ENCODE measurements at regions not wholly inside any gene's neighbourhood (a gene's known extent, or its start where the extent isn't known, plus 50 kb on each side); places are given as distances from the start of the nearest gene placed in this dataset.

DNA sequence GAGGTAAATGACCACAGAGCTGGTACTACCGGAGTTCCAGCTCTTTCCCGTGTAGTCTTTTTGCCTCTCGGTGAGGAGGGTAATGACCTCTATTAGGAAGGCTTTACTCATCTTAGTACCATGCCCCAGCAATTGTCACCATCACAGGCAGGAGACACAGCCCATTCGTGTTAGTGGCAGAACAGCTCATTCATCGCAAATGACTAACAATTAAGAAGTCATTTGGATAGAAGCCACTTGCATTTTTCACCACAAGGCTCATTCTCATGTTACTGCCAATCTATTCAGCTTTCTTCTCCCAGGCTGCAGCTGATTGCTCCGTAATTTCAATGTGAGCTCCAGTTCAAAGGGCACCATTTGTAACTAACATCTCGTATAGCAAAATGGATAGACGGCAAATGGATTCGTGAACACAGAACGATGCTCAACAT lies 718.8 kb upstream of the TMEM132C start (continued):
- TF ChIP-seq GABPB1 (CRISPR knock-in tag; IDR thresholded peaks at IDR 0.05), result no peak

DNA sequence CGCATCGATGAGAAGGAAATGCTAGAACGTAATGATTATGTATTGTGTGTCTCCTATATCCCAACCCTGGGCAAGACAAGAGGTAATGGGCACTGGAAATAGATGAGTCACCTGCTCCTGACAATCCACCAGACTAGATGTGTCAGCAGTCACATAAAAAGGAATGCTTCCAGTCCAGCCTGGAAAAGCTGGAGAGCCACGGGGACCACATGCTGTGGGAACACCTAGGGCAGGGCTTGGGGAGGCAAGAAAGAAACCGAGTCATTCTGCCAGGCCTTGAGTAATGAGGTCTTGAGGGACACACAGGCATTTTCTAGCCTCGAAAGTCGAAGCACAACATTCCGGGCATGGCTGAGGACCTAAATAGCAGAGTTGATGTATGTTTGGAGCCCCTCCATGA lies 716.7 kb upstream of the TMEM132C start:
- H3K36me3 Mint-ChIP-seq, result peaks cover 17% of the 10 kb centered on the region
- H3K4me1 Mint-ChIP-seq, result peaks cover 10% of the 10 kb centered on the region
- CTCF ChIA-PET, result no interaction called here
- H3K4me3 Mint-ChIP-seq, result no peak overlapping the region
- peaks cover 38% of the 10 kb centered on the region for H3K9me3 Mint-ChIP-seq
- POLR2A ChIA-PET, result no interaction called here
- ATAC-seq (no peak), DNase-seq (ENCODE audit: low spot score) (no peak)
- no peak overlapping the region for H3K27ac Mint-ChIP-seq
- H3K27me3 Mint-ChIP-seq (ENCODE audit: low read depth), result peaks cover 5% of the 10 kb centered on the region
- TF ChIP-seq NR3C1 (CRISPR knock-in tag; conservative IDR thresholded peaks at IDR 0.05; ENCODE audit: low read depth), result no peak
- TF ChIP-seq TEAD4 (CRISPR knock-in tag; IDR thresholded peaks at IDR 0.05), result no peak
- TF ChIP-seq, protein P1, sequence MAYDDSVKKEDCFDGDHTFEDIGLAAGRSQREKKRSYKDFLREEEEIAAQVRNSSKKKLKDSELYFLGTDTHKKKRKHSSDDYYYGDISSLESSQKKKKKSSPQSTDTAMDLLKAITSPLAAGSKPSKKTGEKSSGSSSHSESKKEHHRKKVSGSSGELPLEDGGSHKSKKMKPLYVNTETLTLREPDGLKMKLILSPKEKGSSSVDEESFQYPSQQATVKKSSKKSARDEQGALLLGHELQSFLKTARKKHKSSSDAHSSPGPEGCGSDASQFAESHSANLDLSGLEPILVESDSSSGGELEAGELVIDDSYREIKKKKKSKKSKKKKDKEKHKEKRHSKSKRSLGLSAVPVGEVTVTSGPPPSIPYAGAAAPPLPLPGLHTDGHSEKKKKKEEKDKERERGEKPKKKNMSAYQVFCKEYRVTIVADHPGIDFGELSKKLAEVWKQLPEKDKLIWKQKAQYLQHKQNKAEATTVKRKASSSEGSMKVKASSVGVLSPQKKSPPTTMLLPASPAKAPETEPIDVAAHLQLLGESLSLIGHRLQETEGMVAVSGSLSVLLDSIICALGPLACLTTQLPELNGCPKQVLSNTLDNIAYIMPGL (CRISPR knock-in tag; IDR thresholded peaks at IDR 0.05), result no peak
- no peak for TF ChIP-seq GABPB1 (CRISPR knock-in tag; IDR thresholded peaks at IDR 0.05)
- TF ChIP-seq, protein P2, sequence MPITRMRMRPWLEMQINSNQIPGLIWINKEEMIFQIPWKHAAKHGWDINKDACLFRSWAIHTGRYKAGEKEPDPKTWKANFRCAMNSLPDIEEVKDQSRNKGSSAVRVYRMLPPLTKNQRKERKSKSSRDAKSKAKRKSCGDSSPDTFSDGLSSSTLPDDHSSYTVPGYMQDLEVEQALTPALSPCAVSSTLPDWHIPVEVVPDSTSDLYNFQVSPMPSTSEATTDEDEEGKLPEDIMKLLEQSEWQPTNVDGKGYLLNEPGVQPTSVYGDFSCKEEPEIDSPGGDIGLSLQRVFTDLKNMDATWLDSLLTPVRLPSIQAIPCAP (CRISPR knock-in tag; IDR thresholded peaks at IDR 0.05), result no peak
- TF ChIP-seq NR2C2 (CRISPR knock-in tag; IDR thresholded peaks at IDR 0.05), result no peak
- TF ChIP-seq, protein P3, sequence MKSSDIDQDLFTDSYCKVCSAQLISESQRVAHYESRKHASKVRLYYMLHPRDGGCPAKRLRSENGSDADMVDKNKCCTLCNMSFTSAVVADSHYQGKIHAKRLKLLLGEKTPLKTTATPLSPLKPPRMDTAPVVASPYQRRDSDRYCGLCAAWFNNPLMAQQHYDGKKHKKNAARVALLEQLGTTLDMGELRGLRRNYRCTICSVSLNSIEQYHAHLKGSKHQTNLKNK (CRISPR knock-in tag; IDR thresholded peaks at IDR 0.05), result no peak
- no peak for TF ChIP-seq ZNF232 (CRISPR knock-in tag; IDR thresholded peaks at IDR 0.05)
- no peak for TF ChIP-seq IRF2 (CRISPR knock-in tag; IDR thresholded peaks at IDR 0.05; ENCODE audit: borderline replicate concordance, low read depth)
- TF ChIP-seq, protein P4, sequence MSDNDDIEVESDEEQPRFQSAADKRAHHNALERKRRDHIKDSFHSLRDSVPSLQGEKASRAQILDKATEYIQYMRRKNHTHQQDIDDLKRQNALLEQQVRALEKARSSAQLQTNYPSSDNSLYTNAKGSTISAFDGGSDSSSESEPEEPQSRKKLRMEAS (CRISPR knock-in tag; IDR thresholded peaks at IDR 0.05), result no peak
- TF ChIP-seq, protein P5, sequence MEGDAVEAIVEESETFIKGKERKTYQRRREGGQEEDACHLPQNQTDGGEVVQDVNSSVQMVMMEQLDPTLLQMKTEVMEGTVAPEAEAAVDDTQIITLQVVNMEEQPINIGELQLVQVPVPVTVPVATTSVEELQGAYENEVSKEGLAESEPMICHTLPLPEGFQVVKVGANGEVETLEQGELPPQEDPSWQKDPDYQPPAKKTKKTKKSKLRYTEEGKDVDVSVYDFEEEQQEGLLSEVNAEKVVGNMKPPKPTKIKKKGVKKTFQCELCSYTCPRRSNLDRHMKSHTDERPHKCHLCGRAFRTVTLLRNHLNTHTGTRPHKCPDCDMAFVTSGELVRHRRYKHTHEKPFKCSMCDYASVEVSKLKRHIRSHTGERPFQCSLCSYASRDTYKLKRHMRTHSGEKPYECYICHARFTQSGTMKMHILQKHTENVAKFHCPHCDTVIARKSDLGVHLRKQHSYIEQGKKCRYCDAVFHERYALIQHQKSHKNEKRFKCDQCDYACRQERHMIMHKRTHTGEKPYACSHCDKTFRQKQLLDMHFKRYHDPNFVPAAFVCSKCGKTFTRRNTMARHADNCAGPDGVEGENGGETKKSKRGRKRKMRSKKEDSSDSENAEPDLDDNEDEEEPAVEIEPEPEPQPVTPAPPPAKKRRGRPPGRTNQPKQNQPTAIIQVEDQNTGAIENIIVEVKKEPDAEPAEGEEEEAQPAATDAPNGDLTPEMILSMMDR (IDR thresholded peaks at IDR 0.05), result no peak
- TF ChIP-seq TEAD1 (CRISPR knock-in tag; IDR thresholded peaks at IDR 0.05), result no peak
- TF ChIP-seq, protein P6, sequence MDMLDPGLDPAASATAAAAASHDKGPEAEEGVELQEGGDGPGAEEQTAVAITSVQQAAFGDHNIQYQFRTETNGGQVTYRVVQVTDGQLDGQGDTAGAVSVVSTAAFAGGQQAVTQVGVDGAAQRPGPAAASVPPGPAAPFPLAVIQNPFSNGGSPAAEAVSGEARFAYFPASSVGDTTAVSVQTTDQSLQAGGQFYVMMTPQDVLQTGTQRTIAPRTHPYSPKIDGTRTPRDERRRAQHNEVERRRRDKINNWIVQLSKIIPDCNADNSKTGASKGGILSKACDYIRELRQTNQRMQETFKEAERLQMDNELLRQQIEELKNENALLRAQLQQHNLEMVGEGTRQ (CRISPR knock-in tag; IDR thresholded peaks at IDR 0.05), result no peak
- no peak for TF ChIP-seq FOXK1 (CRISPR knock-in tag; IDR thresholded peaks at IDR 0.05)
- TF ChIP-seq, protein P7, sequence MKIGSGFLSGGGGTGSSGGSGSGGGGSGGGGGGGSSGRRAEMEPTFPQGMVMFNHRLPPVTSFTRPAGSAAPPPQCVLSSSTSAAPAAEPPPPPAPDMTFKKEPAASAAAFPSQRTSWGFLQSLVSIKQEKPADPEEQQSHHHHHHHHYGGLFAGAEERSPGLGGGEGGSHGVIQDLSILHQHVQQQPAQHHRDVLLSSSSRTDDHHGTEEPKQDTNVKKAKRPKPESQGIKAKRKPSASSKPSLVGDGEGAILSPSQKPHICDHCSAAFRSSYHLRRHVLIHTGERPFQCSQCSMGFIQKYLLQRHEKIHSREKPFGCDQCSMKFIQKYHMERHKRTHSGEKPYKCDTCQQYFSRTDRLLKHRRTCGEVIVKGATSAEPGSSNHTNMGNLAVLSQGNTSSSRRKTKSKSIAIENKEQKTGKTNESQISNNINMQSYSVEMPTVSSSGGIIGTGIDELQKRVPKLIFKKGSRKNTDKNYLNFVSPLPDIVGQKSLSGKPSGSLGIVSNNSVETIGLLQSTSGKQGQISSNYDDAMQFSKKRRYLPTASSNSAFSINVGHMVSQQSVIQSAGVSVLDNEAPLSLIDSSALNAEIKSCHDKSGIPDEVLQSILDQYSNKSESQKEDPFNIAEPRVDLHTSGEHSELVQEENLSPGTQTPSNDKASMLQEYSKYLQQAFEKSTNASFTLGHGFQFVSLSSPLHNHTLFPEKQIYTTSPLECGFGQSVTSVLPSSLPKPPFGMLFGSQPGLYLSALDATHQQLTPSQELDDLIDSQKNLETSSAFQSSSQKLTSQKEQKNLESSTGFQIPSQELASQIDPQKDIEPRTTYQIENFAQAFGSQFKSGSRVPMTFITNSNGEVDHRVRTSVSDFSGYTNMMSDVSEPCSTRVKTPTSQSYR (CRISPR knock-in tag; IDR thresholded peaks at IDR 0.05), result no peak
- no peak for TF ChIP-seq HMGA2 (CRISPR knock-in tag; IDR thresholded peaks at IDR 0.05)
- no peak for TF ChIP-seq CBFB (CRISPR knock-in tag; IDR thresholded peaks at IDR 0.05; ENCODE audit: low read depth)
